H9 (cell line): ENCODE measurements at regions not wholly inside any gene's neighbourhood (a gene's known extent, or its start where the extent isn't known, plus 50 kb on each side); places are given as distances from the start of the nearest gene placed in this dataset.
A peak's percentile ranks its signal among the peaks of the same experiment; 100 is the strongest.

Experiments used
- DNase-seq: peaks from one replicate; pipeline ENCODE4 v3.0.0-alpha.2; 2017
- H2AFZ ChIP-seq: one replicate; pipeline ENCODE4 v1.6.1; 2013; ENCODE audit warnings: mild to moderate bottlenecking, low read length, control low read depth, moderate library complexity
- H2AK5ac ChIP-seq: 2 replicates; pipeline ENCODE4 v1.6.1; 2013; ENCODE audit warnings: low read length, control low read depth, mixed read lengths; ENCODE audit not compliant: insufficient read length
- H2BK120ac ChIP-seq: one replicate; pipeline ENCODE4 v1.6.1; 2013; ENCODE audit warnings: low read depth, mild to moderate bottlenecking, low read length, control low read depth, inconsistent platforms; ENCODE audit not compliant: poor library complexity, severe bottlenecking
- H2BK12ac ChIP-seq: 2 replicates; pipeline ENCODE4 v1.6.1; 2013; ENCODE audit warnings: low read length, control low read depth, mixed read lengths, low read depth; ENCODE audit not compliant: insufficient read length
- H2BK15ac ChIP-seq: 2 replicates; pipeline ENCODE4 v1.6.1; 2013; ENCODE audit warnings: low read depth, low read length, control low read depth
- H2BK20ac ChIP-seq: one replicate; pipeline ENCODE4 v1.6.1; 2013; ENCODE audit warnings: low read depth, mild to moderate bottlenecking, low read length, control low read depth, inconsistent platforms; ENCODE audit not compliant: poor library complexity, severe bottlenecking
- H2BK5ac ChIP-seq: 2 replicates; pipeline ENCODE4 v1.6.1; 2013; ENCODE audit warnings: low read length, control low read depth, mixed read lengths; ENCODE audit not compliant: insufficient read length
- H3K14ac ChIP-seq: 2 replicates; pipeline ENCODE4 v1.6.1; 2013; ENCODE audit warnings: low read length, control low read depth; ENCODE audit not compliant: insufficient read depth
- H3K18ac ChIP-seq: 2 replicates; pipeline ENCODE4 v1.6.1; 2013; ENCODE audit warnings: low read depth, mild to moderate bottlenecking, mixed read lengths, low read length, control low read depth; ENCODE audit not compliant: insufficient read length
- H3K23ac ChIP-seq: 2 replicates; pipeline ENCODE4 v1.6.1; 2013; ENCODE audit warnings: low read length, control low read depth, mixed read lengths, low read depth; ENCODE audit not compliant: insufficient read length
- H3K23me2 ChIP-seq: 2 replicates; pipeline ENCODE4 v1.6.1; 2013; ENCODE audit warnings: low read depth, mild to moderate bottlenecking, mixed read lengths, low read length, control low read depth; ENCODE audit not compliant: insufficient read length, poor library complexity, severe bottlenecking
- H3K27ac ChIP-seq: 2 replicates; pipeline ENCODE4 v1.5.1; 2013; ENCODE audit warnings: low read length, control low read depth, mixed read lengths, low read depth; ENCODE audit not compliant: insufficient read length
- H3K27me3 ChIP-seq: 2 replicates; pipeline ENCODE4 v1.6.1; 2013; ENCODE audit warnings: low read length, control low read depth, inconsistent platforms; ENCODE audit not compliant: insufficient read depth
- H3K4ac ChIP-seq: 2 replicates; pipeline ENCODE4 v1.6.1; 2013; ENCODE audit warnings: low read depth, mild to moderate bottlenecking, control low read depth, inconsistent platforms, low read length, moderate library complexity
- H3K4me1 ChIP-seq: 2 replicates; pipeline ENCODE4 v1.6.1; 2013; ENCODE audit warnings: low read length, control low read depth, inconsistent platforms; ENCODE audit not compliant: insufficient read depth
- H3K4me2 ChIP-seq: 2 replicates; pipeline ENCODE4 v1.6.1; 2013; ENCODE audit warnings: low read length, control low read depth, mixed read lengths; ENCODE audit not compliant: insufficient read length, insufficient read depth
- H3K56ac ChIP-seq: 2 replicates; pipeline ENCODE4 v1.6.1; 2013; ENCODE audit warnings: low read depth, mild to moderate bottlenecking, mixed read lengths, low read length, control low read depth; ENCODE audit not compliant: insufficient read length
- H3K79me1 ChIP-seq: 2 replicates; pipeline ENCODE4 v1.6.1; 2013; ENCODE audit warnings: low read depth, mild to moderate bottlenecking, moderate library complexity, low read length, control low read depth, inconsistent platforms; ENCODE audit not compliant: insufficient read depth, poor library complexity, severe bottlenecking
- H3K79me2 ChIP-seq: 2 replicates; pipeline ENCODE4 v1.6.1; 2013; ENCODE audit warnings: low read length, control low read depth, inconsistent platforms; ENCODE audit not compliant: insufficient read depth
- H3K9ac ChIP-seq: 2 replicates; pipeline ENCODE4 v1.6.1; 2013; ENCODE audit warnings: low read length, control low read depth, mixed read lengths; ENCODE audit not compliant: insufficient read length; ENCODE audit errors: extremely low read depth
- H3K9me3 ChIP-seq: one replicate; pipeline ENCODE4 v1.6.1; 2013; ENCODE audit warnings: low read depth, low read length, inconsistent platforms; ENCODE audit not compliant: control insufficient read depth
- H3T11ph ChIP-seq: one replicate; pipeline ENCODE4 v1.6.1; 2013; ENCODE audit warnings: mild to moderate bottlenecking, low read length, control low read depth, inconsistent platforms
- H4K20me1 ChIP-seq: one replicate; pipeline ENCODE4 v1.6.1; 2013; ENCODE audit not compliant: control insufficient read depth, insufficient read length, insufficient read depth
- H4K5ac ChIP-seq: 2 replicates; pipeline ENCODE4 v1.6.1; 2013; ENCODE audit warnings: low read depth, mild to moderate bottlenecking, mixed read lengths, low read length, control low read depth; ENCODE audit not compliant: insufficient read length
- H4K8ac ChIP-seq: replicated peaks from 2 replicates; pipeline ENCODE4 v1.6.1; 2013; ENCODE audit warnings: low read length, control low read depth, mixed read lengths, low read depth; ENCODE audit not compliant: insufficient read length
- H4K91ac ChIP-seq: 2 replicates; pipeline ENCODE4 v1.6.1; 2013; ENCODE audit warnings: low read depth, mild to moderate bottlenecking, moderate library complexity, mixed read lengths, low read length, control low read depth; ENCODE audit not compliant: insufficient read length
- H3K27ac Mint-ChIP-seq, 3 experiments: 2 replicates in 2 of 3; 3 replicates in 1 of 3; pipeline ENCODE4 v1.8.0; 2020 to 2021; ENCODE audit warnings: mixed read lengths in 3 of 3, mild to moderate bottlenecking in 1 of 3, moderate library complexity in 1 of 3
- H3K27me3 Mint-ChIP-seq: 2 replicates; pipeline ENCODE4 v1.8.0; 2021; ENCODE audit warnings: low read depth, mild to moderate bottlenecking, moderate library complexity, mixed read lengths
- H3K36me3 Mint-ChIP-seq, 3 experiments: 2 replicates in 2 of 3; 3 replicates in 1 of 3; pipeline ENCODE4 v1.8.0; 2020 to 2021; ENCODE audit warnings: low read depth in 3 of 3, mixed read lengths in 3 of 3; ENCODE audit not compliant: insufficient read depth in 1 of 3
- H3K4me1 Mint-ChIP-seq, 2 experiments: 2 replicates each; pipeline ENCODE4 v1.8.0; 2020; ENCODE audit warnings: mixed read lengths in 2 of 2
- H3K4me3 Mint-ChIP-seq, 2 experiments: 2 replicates in 1 of 2; 3 replicates in 1 of 2; pipeline ENCODE4 v1.8.0; 2020 to 2021; ENCODE audit warnings: mild to moderate bottlenecking in 2 of 2, mixed read lengths in 2 of 2, moderate library complexity in 1 of 2
- H3K9me3 Mint-ChIP-seq, 2 experiments: 2 replicates in 1 of 2; 3 replicates in 1 of 2; pipeline ENCODE4 v1.8.0; 2020; ENCODE audit warnings: mild to moderate bottlenecking in 2 of 2, mixed read lengths in 2 of 2, moderate library complexity in 1 of 2
- CTCF ChIP-seq: fragments of 200-600 bp; sonication (generic); conservative IDR thresholded peaks from 3 replicates; pipeline ENCODE4 v1.8.0; 2021; ENCODE audit warnings: antibody characterized with exemption, mild to moderate bottlenecking
- WGBS: extraction: QIAGEN DNeasy Blood & Tissue Kit; methylation state at CpG from one replicate; pipeline ENCODE4 v1.1.7; 2013; ENCODE audit warnings: missing lambda C conversion rate, low lambda C conversion rate, mixed read lengths; ENCODE audit not compliant: insufficient read length; ENCODE audit errors: extremely low coverage; 5-methylcytosine and 5-hydroxymethylcytosine counted together

GRCh38 chr1:4317207-4317606, 337.2 kb upstream of the AJAP1 start:
- Histone ChIP-seq H2BK15ac (no peak overlapping the region), H3K79me2 (no peaks in the 10 kb centered on the region), H2BK120ac (no peak overlapping the region), H3K27me3 (no peaks in the 10 kb centered on the region), H2AFZ (no peak overlapping the region), H2BK5ac (no peak overlapping the region), H3K23ac (no peak overlapping the region), H3K4ac (no peak overlapping the region), H2AK5ac (no peak overlapping the region), H4K91ac (no peak overlapping the region), H3K56ac (no peak overlapping the region), H4K20me1 (no peaks in the 10 kb centered on the region), H3K4me1 (peaks cover 3% of the 10 kb centered on the region; the same call in 1 of the 2 replicates), H3K79me1 (no peaks in the 10 kb centered on the region), H3T11ph (no peak overlapping the region), H3K27ac (no peak overlapping the region), H2BK12ac (no peak overlapping the region), H3K23me2 (no peaks in the 10 kb centered on the region), H4K8ac (no peak overlapping the region), H3K18ac (no peak overlapping the region), H2BK20ac (no peak overlapping the region), H3K9ac (no peak overlapping the region), H4K5ac (no peak overlapping the region), H3K14ac (no peak overlapping the region; the same call in 1 of the 2 replicates), H3K9me3 (peaks cover 13% of the 10 kb centered on the region), H3K4me2 (no peak overlapping the region)
- Mint-ChIP-seq H3K27ac (no peak overlapping the region), H3K4me3 (no peak overlapping the region), H3K27me3 (peaks cover 2% of the 10 kb centered on the region; the same call in 1 of the 2 replicates), H3K9me3 (peaks cover 23 to 38% of the 10 kb centered on the region in 2 experiments), H3K4me1 (peaks cover 25 to 28% of the 10 kb centered on the region in 2 experiments), H3K36me3 (peaks cover 17 to 24% (median 19%) of the 10 kb centered on the region in 3 experiments)
- no CpG with 5 or more reads among the region's 6 CpGs for WGBS
- peak; percentile 62 for TF ChIP-seq CTCF
- DNase-seq = peak; percentile 49
